ENCODE measurements at regions not wholly inside any gene's neighbourhood (a gene's known extent, or its start where the extent isn't known, plus 50 kb on each side); places are given as distances from the start of the nearest gene placed in this dataset.
A peak's percentile ranks its signal among the peaks of the same experiment; 100 is the strongest.

GRCh38 chr13:63700350-63700749 is 2284.7 kb upstream of the PCDH20 start:
- DNase-seq, result peak; percentile 90

GRCh38 chr13:63699948-63700347 is 2284.3 kb upstream of the PCDH20 start:
- DNase-seq, result no peak

- no peak for DNase-seq
Measured at GRCh38 chr13:63696055-63696454, 2280.4 kb upstream of the PCDH20 start.

GRCh38 chr13:63693696-63694095 is 2278.0 kb upstream of the PCDH20 start:
- no peak for DNase-seq

GRCh38 chr13:63691474-63691873 is 2275.8 kb upstream of the PCDH20 start:
- no peak for DNase-seq

GRCh38 chr13:63690672-63691071 is 2275.0 kb upstream of the PCDH20 start:
- no peak for DNase-seq

- no peak for DNase-seq
Measured at GRCh38 chr13:63684822-63685221, 2269.2 kb upstream of the PCDH20 start.

GRCh38 chr13:63680704-63681103 is 2265.1 kb upstream of the PCDH20 start:
- DNase-seq, result no peak

- no peak for DNase-seq
Measured at GRCh38 chr13:63671296-63671695, 2255.6 kb upstream of the PCDH20 start.

GRCh38 chr13:63651394-63651793 is 2235.7 kb upstream of the PCDH20 start:
- no peak for DNase-seq

GRCh38 chr13:63643543-63643942 is 2227.9 kb upstream of the PCDH20 start:
- no peak for DNase-seq

GRCh38 chr13:63636316-63636993 is 2220.8 kb upstream of the PCDH20 start:
- no peak for DNase-seq

- DNase-seq, result no peak
Measured at GRCh38 chr13:63632321-63632720, 2216.7 kb upstream of the PCDH20 start.

- no peak for DNase-seq
Measured at GRCh38 chr13:63631006-63631405, 2215.4 kb upstream of the PCDH20 start.

GRCh38 chr13:63629591-63629990 is 2213.9 kb upstream of the PCDH20 start:
- DNase-seq, result no peak

- DNase-seq, result no peak
Measured at GRCh38 chr13:63628310-63628709, 2212.7 kb upstream of the PCDH20 start.

- DNase-seq, result peak; percentile 64
Measured at GRCh38 chr13:63625869-63626268, 2210.2 kb upstream of the PCDH20 start.

GRCh38 chr13:63614874-63615612 is 2199.4 kb upstream of the PCDH20 start:
- no peak for DNase-seq

- no peak for DNase-seq
Measured at GRCh38 chr13:63607153-63607552, 2191.5 kb upstream of the PCDH20 start.

GRCh38 chr13:63605962-63606361 is 2190.3 kb upstream of the PCDH20 start:
- no peak for DNase-seq

- no peak for DNase-seq
Measured at GRCh38 chr13:63605403-63605802, 2189.8 kb upstream of the PCDH20 start.

- no peak for DNase-seq
Measured at GRCh38 chr13:63595811-63596210, 2180.2 kb upstream of the PCDH20 start.

GRCh38 chr13:63586467-63586866 is 2170.8 kb upstream of the PCDH20 start:
- DNase-seq, result no peak

- DNase-seq, result no peak
Measured at GRCh38 chr13:63578796-63579195, 2163.1 kb upstream of the PCDH20 start.

- DNase-seq, result no peak
Measured at GRCh38 chr13:63567031-63567430, 2151.4 kb upstream of the PCDH20 start.
